ENCODE measurements at regions not wholly inside any gene's neighbourhood (a gene's known extent, or its start where the extent isn't known, plus 50 kb on each side); places are given as distances from the start of the nearest gene placed in this dataset.
"Not testable (repeated sequence)": the region's sequence is repeated elsewhere in the genome, so short reads cannot be mapped to it uniquely, and the experiment has no call there.

GRCh38 chr4:66577922-66578321 is 907.6 kb upstream of the EPHA5 start:
- no peak for DNase-seq

DNA sequence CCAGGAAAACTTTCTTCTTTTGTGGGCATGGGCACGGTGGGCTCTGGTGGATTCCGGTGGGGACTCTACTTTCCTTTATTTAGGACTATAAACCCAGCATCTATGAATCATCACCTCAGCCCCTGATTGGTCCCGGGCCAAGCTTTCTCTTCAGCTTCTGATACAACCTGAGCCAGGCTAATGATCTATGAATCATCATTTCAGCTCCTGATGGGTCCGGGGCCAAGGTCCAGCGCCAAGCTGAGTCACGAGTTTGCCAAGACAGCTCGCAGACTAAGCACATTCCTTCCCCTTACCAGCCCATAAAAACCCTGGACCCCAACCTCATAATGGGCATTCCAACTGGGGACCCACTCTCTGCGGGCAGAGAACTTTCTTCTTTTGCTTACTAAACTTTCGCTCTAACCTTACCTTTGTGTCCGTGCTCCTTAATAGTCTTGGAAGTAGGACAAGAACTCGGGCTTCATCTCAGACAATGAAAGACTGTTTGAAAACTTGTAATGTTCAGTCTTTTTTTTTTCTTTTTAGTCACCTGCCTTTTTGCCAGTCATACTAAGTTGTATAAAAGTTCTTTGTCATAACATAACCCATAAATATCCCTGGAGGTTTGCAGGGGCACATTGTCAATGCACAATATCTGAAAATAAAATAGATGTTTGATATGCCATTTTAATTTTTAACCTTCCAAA is 904.9 kb upstream of the EPHA5 start:
- DNase-seq, result no peak

DNA sequence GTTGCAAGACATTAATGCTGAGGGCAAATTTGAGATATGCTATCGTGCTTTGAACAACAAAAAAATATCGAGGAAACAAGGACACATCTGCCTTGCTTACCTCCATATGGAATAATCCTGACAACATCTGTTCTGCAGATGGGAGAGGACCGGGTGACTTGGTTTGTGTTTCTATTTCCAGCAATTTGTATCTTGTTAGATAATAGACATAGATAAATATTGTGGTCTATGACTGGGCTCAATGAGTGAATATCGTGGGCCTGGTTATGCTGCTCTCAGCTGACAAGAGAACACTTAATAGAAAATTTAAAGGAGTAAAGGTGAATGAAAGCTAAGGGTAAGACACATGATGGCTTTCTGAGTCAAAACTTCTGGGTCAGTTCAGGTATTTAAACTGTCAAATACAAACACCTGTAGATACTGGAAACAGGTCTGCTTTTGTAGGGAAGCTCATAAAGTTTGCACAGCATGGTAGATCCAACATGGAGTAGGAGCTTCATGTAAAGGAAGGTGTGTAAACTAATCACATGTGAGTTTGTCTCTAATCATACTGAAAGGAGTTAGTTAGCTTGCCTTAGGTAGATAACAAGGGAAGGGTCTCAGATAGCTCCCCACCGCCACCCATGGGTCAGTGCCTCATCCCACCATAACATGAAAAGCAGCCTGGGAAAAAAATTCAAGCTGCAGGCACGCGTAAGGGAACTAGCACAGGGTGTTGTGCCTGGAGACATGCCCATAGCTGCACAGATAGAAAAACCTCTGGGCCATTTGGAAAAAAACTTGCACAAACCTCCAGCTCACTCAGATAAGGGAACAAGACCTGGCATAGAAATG is 904.1 kb upstream of the EPHA5 start:
- DNase-seq, result no peak

DNA sequence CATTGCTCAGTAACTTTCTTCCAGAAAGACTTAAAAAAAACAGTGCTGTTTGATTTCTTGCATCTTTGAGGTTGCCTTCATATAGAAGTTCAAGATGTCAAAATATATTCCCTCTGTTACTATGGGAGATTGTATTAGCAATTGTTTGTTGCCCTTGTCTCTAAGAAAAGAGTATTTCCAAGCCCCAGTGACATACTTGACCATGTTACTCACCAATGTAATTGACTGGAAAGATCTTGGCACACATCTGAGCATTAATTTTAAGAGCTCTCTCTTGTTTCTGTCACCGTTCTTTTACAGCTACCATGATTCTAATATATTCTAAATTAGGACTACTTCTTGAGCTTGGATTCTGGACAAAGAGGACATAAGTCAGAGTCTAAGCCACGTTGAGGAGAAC is 902.7 kb upstream of the EPHA5 start:
- DNase-seq, result no peak

- DNase-seq, result no peak
Measured at GRCh38 chr4:66571145-66571695, 900.9 kb upstream of the EPHA5 start.

GRCh38 chr4:66569228-66569627 is 898.9 kb upstream of the EPHA5 start:
- no peak for DNase-seq

GRCh38 chr4:66568431-66568830 is 898.1 kb upstream of the EPHA5 start:
- no peak for DNase-seq

- DNase-seq, result no peak
Measured at GRCh38 chr4:66568001-66568400, 897.7 kb upstream of the EPHA5 start.

GRCh38 chr4:66567551-66567950 is 897.3 kb upstream of the EPHA5 start:
- no peak for DNase-seq

GRCh38 chr4:66565801-66566200 is 895.5 kb upstream of the EPHA5 start:
- no peak for DNase-seq

- peak; percentile 65 for DNase-seq
Measured at GRCh38 chr4:66564901-66565651, 894.8 kb upstream of the EPHA5 start.

- no peak for DNase-seq
Measured at GRCh38 chr4:66562276-66562806, 892.1 kb upstream of the EPHA5 start.

GRCh38 chr4:66561465-66562053 is 891.3 kb upstream of the EPHA5 start:
- not testable (repeated sequence) for DNase-seq

DNA sequence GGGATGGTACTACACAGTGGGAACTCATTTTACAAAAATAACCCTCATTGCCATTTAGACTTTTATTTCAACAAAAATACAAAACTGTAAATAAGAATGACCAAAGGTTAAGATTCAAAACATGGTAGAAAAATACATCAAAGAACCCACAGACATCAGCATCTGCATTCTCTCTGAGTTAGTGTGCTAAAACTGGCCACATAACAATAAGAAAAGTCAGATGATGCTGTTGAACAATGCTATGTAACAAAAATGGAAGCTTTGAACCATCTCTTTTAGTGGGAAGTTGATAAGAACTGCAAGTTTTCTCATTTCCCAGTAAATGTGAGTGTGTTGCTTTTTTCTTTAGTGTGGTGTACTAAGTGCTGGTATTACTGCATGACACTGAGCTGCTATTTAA is 888.4 kb upstream of the EPHA5 start:
- no peak for DNase-seq

DNA sequence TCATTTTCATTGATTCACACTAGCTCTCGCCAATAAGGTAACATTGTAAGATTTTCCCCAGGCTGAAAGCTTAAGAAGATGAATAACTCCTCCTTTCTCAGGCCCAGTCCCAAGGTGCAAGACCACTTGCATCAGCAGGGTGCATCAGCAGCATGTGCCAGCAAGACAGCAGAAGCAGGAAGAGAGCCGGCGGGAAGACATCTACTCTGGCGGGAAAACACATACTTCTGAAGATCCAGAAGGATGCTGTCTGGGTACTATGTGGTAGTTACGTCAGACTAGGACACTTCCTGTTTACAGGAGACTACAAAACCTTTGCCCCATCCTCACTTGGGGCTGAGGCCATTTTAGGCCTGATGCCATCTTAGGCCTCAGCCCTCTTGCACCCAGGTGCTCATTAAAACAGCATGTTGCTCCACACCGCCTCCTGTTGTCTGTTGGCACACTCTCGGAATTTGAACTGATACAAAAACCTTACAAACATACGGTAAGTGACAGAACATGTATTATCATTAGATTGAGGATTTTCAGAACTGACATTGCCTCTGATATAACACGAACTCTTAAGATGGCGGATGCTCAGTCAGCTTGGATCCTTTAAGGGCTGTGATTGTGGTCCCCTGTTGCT is 886.5 kb upstream of the EPHA5 start:
- no peak for DNase-seq

DNA sequence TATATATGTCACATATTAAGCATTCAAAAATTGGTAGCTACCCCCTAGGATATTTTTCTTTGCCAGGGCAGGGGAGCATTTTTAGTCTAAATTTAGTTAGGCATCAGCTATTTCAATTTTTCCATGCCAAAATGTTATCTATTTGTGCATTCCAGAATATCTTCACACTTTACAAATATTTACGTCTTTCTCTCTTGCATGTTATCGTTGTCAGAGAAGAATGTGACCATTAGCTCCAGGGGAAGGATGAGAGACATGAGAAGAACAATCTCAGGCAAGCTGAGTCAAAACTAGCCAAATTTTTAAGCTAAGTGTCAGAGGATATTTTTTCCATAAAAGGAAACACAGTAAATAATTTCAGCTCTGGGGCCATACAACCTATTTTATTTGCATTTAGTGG is 885.0 kb upstream of the EPHA5 start:
- no peak for DNase-seq

GRCh38 chr4:66554826-66555225 is 884.5 kb upstream of the EPHA5 start:
- DNase-seq, result no peak

GRCh38 chr4:66545301-66545700 is 875.0 kb upstream of the EPHA5 start:
- DNase-seq, result not testable (repeated sequence)

GRCh38 chr4:66544281-66544680 is 874.0 kb upstream of the EPHA5 start:
- DNase-seq, result no peak

DNA sequence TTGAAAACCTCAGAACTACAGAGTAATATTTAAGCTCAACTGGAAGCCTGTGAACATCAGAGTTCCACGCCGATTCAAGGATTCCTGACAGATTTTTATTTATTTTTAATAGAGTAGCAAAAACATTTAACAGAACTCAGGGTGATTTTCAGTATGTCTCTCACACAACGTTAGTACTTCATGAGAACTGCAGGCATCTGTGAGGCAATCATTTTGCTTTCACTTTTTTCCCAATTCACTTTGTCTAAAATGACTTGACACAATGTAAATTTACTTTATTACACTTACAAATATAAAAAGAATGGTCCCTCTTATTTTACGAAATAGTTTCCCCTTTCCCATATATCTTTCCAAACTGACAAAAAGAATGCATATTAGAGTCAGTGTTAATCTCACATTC is 869.5 kb upstream of the EPHA5 start:
- no peak for DNase-seq

DNA sequence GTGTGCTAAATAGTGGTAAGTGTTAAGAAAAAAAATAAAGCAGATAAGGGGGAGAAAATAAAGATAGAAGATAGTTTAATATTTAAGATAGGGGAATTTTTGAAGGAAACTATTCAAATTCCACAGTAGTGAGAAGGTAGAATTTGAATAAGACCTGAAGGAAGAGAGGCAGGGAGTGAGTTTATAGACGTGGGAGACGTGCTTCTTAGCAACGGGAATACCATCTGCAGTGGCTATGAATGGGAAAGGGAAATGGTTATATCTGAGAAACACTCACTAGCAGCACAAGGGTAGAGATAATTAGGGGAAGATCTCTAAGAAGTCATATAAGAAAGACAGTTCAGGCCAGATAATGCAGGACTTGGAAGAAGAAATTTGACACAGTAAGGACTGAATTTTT is 854.5 kb upstream of the EPHA5 start:
- DNase-seq, result no peak

GRCh38 chr4:66522244-66522643 is 852.0 kb upstream of the EPHA5 start:
- no peak for DNase-seq

Data from femur (tissue), 1 donor.